Uterus (tissue), 2 donors: ENCODE measurements at regions not wholly inside any gene's neighbourhood (a gene's known extent, or its start where the extent isn't known, plus 50 kb on each side); places are given as distances from the start of the nearest gene placed in this dataset.

ENCODE experiments used
- CTCF ChIP-seq, 4 experiments: fragments of 200-600 bp in 2 of 4; fragments of 450-650 bp in 2 of 4; sonication (generic) in 2 of 4; IDR thresholded peaks; one replicate each; pipeline ENCODE4 v1.5.1; 2016 to 2019; ENCODE audit warnings: antibody characterized with exemption in 4 of 4, mild to moderate bottlenecking in 2 of 4, moderate library complexity in 1 of 4
- POLR2A ChIP-seq, 2 donors: fragments of 450-650 bp; IDR thresholded peaks; one replicate each; pipeline ENCODE4 v1.6.1; 2016; ENCODE audit warnings: antibody characterized with exemption in 2 of 2, mild to moderate bottlenecking in 1 of 2, moderate library complexity in 1 of 2

- TF ChIP-seq POLR2A (IDR thresholded peaks at IDR 0.05) (peak in 1 of 2 donors; percentile 20), CTCF (IDR thresholded peaks at IDR 0.05) (no peak)
Observed at GRCh38 chr10:4241724-4242345, 456.8 kb upstream of the KLF6 start.
